Astrocyte (in vitro differentiated cells and primary cell): ENCODE measurements at regions not wholly inside any gene's neighbourhood (a gene's known extent, or its start where the extent isn't known, plus 50 kb on each side); places are given as distances from the start of the nearest gene placed in this dataset.

ENCODE experiments used
- DNase-seq: peaks from one replicate; pipeline ENCODE4 v3.0.0-alpha.2; 2010; ENCODE audit warnings: low read depth
- FAIRE-seq: peaks from 2 replicates; lab custom pipeline; 2011; peaks lifted over from hg19 to GRCh38; lab: Jason Lieb, UNC
- H2AFZ ChIP-seq: 2 replicates; pipeline ENCODE4 v1.6.0; 2012; ENCODE audit warnings: low read depth, low read length, inconsistent platforms
- H3K27ac ChIP-seq: 2 replicates; pipeline ENCODE4 v1.5.1; 2011; ENCODE audit warnings: low read depth, low read length, inconsistent platforms
- H3K27me3 ChIP-seq: 2 replicates; pipeline ENCODE4 v1.6.0; 2011; ENCODE audit warnings: low read length, inconsistent platforms; ENCODE audit not compliant: insufficient read depth
- H3K36me3 ChIP-seq: 2 replicates; pipeline ENCODE4 v1.5.1; 2011; ENCODE audit warnings: low read length, inconsistent platforms; ENCODE audit not compliant: insufficient read depth
- H3K4me1 ChIP-seq: 2 replicates; pipeline ENCODE4 v1.5.1; 2011; ENCODE audit warnings: low read length, inconsistent platforms; ENCODE audit not compliant: insufficient read depth
- H3K4me2 ChIP-seq: 2 replicates; pipeline ENCODE4 v1.6.0; 2012; ENCODE audit warnings: low read length, inconsistent platforms
- H3K4me3 ChIP-seq: 2 replicates; pipeline ENCODE4 v1.5.1; 2011; ENCODE audit warnings: low read depth, mild to moderate bottlenecking, low read length, inconsistent platforms; ENCODE audit not compliant: insufficient read depth
- H3K79me2 ChIP-seq: 2 replicates; pipeline ENCODE4 v1.6.0; 2012; ENCODE audit warnings: mild to moderate bottlenecking, low read length, inconsistent platforms; ENCODE audit not compliant: insufficient read depth
- H3K9ac ChIP-seq: 2 replicates; pipeline ENCODE4 v1.6.0; 2012; ENCODE audit warnings: mild to moderate bottlenecking, low read length, inconsistent platforms
- H3K9me3 ChIP-seq: 2 replicates; pipeline ENCODE4 v1.5.1; 2012; ENCODE audit warnings: low read depth, mild to moderate bottlenecking, low read length, inconsistent platforms; ENCODE audit not compliant: insufficient read depth
- H4K20me1 ChIP-seq: 2 replicates; pipeline ENCODE4 v1.6.0; 2012; ENCODE audit warnings: low read length, inconsistent platforms; ENCODE audit not compliant: insufficient read depth
- H3K27ac Mint-ChIP-seq: one replicate; pipeline ENCODE4 v1.8.0; 2021; ENCODE audit warnings: mild to moderate bottlenecking, mixed read lengths; ENCODE audit not compliant: unreplicated experiment
- H3K27me3 Mint-ChIP-seq: one replicate; pipeline ENCODE4 v1.8.0; 2021; ENCODE audit warnings: low read depth, mixed read lengths; ENCODE audit not compliant: unreplicated experiment
- H3K36me3 Mint-ChIP-seq: one replicate; pipeline ENCODE4 v1.8.0; 2021; ENCODE audit warnings: low read depth, mixed read lengths; ENCODE audit not compliant: unreplicated experiment
- H3K4me1 Mint-ChIP-seq: one replicate; pipeline ENCODE4 v1.8.0; 2021; ENCODE audit warnings: low read depth, mixed read lengths; ENCODE audit not compliant: unreplicated experiment
- H3K4me3 Mint-ChIP-seq: one replicate; pipeline ENCODE4 v1.8.0; 2021; ENCODE audit warnings: mild to moderate bottlenecking, moderate library complexity, mixed read lengths; ENCODE audit not compliant: unreplicated experiment
- H3K9me3 Mint-ChIP-seq: one replicate; pipeline ENCODE4 v1.8.0; 2021; ENCODE audit warnings: mild to moderate bottlenecking, mixed read lengths; ENCODE audit not compliant: unreplicated experiment
- CTCF ChIP-seq: IDR thresholded peaks from 2 replicates; pipeline ENCODE4 v1.5.1; 2011; ENCODE audit warnings: low read depth, mild to moderate bottlenecking, inconsistent platforms, low read length, moderate library complexity; ENCODE audit not compliant: insufficient read depth
- EZH2 ChIP-seq: IDR thresholded peaks from 2 replicates; pipeline ENCODE4 v1.6.1; 2012; ENCODE audit warnings: mild to moderate bottlenecking, low read length, inconsistent platforms; ENCODE audit not compliant: insufficient read depth

DNA sequence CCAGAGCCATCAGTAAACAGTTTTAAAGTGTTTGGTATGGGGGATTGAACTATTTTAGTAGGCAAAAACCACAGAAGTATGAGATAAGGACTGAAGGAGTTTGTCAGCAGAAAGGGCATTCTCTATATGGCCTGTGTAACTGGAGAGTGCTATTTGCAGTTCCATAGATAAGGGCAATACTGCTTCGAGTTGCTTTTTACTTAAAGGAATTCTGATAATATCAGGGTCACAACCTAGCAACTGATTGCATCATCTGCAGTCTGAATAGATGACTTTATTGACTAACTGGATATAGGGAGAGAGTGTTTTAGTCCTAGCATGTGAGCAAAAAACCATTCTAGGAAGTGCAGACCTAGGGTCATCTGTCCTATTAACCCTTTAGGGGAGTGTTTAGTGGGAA is 645.2 kb upstream of the PTPRD start:
- no peak for FAIRE-seq
- H4K20me1 ChIP-seq = no peaks in the 10 kb centered on the region
- no peaks in the 10 kb centered on the region for H3K27me3 ChIP-seq
- no peaks in the 10 kb centered on the region for H3K36me3 ChIP-seq
- Mint-ChIP-seq H3K27me3 (no peaks in the 10 kb centered on the region), H3K4me3 (no peak overlapping the region), H3K36me3 (no peaks in the 10 kb centered on the region), H3K27ac (peak overlapping the region; percentile 70), H3K4me1 (peaks cover 11% of the 10 kb centered on the region), H3K9me3 (no peaks in the 10 kb centered on the region)
- H3K4me3 ChIP-seq = no peak overlapping the region
- no peak overlapping the region for H3K4me2 ChIP-seq
- no peaks in the 10 kb centered on the region for H3K79me2 ChIP-seq
- no peaks in the 10 kb centered on the region for H3K4me1 ChIP-seq
- no peaks in the 10 kb centered on the region for H3K9me3 ChIP-seq
- DNase-seq = no peak
- no peak overlapping the region for H2AFZ ChIP-seq
- no peak overlapping the region for H3K27ac ChIP-seq
- TF ChIP-seq EZH2 (no peak), CTCF (no peak)
- no peak overlapping the region for H3K9ac ChIP-seq

GRCh38 chr9:11269036-11269435 is 656.2 kb upstream of the PTPRD start:
- FAIRE-seq (no peak), DNase-seq (no peak)
- TF ChIP-seq EZH2 (no peak), CTCF (no peak)
- H4K20me1 ChIP-seq = no peaks in the 10 kb centered on the region
- Mint-ChIP-seq H3K4me1 (no peaks in the 10 kb centered on the region), H3K27ac (no peak overlapping the region), H3K4me3 (no peak overlapping the region), H3K9me3 (peaks cover 22% of the 10 kb centered on the region), H3K36me3 (no peaks in the 10 kb centered on the region), H3K27me3 (no peaks in the 10 kb centered on the region)
- no peaks in the 10 kb centered on the region for H3K4me1 ChIP-seq
- peaks cover 17% of the 10 kb centered on the region for H3K9me3 ChIP-seq
- no peak overlapping the region for H2AFZ ChIP-seq
- no peaks in the 10 kb centered on the region for H3K79me2 ChIP-seq
- H3K27ac ChIP-seq = no peak overlapping the region
- H3K4me3 ChIP-seq = no peak overlapping the region
- no peaks in the 10 kb centered on the region for H3K27me3 ChIP-seq
- H3K9ac ChIP-seq = no peak overlapping the region
- H3K36me3 ChIP-seq = no peaks in the 10 kb centered on the region
- no peak overlapping the region for H3K4me2 ChIP-seq

- H3K36me3 Mint-ChIP-seq = no peaks in the 10 kb centered on the region
- Histone ChIP-seq H3K4me1 (no peaks in the 10 kb centered on the region), H3K27ac (no peak overlapping the region), H4K20me1 (no peaks in the 10 kb centered on the region), H3K79me2 (no peaks in the 10 kb centered on the region), H3K9ac (no peak overlapping the region), H3K9me3 (no peaks in the 10 kb centered on the region), H3K4me2 (no peak overlapping the region), H2AFZ (no peak overlapping the region), H3K36me3 (no peaks in the 10 kb centered on the region), H3K27me3 (no peaks in the 10 kb centered on the region), H3K4me3 (no peak overlapping the region)
- no peaks in the 10 kb centered on the region for H3K4me1 Mint-ChIP-seq
- DNase-seq (no peak), FAIRE-seq (no peak)
- TF ChIP-seq EZH2 = no peak
- TF ChIP-seq CTCF = no peak
- peaks cover 3% of the 10 kb centered on the region for H3K9me3 Mint-ChIP-seq
- no peaks in the 10 kb centered on the region for H3K27me3 Mint-ChIP-seq
- no peak overlapping the region for H3K4me3 Mint-ChIP-seq
- H3K27ac Mint-ChIP-seq = peak overlapping the region; percentile 8
Measured at GRCh38 chr9:11275158-11275695, 662.4 kb upstream of the PTPRD start.
